WTC11 (cell line): ENCODE measurements at regions not wholly inside any gene's neighbourhood (a gene's known extent, or its start where the extent isn't known, plus 50 kb on each side); places are given as distances from the start of the nearest gene placed in this dataset. TPM values are rescaled to one million over a fixed set of nuclear protein-coding genes. Genes with fewer than 3 reads are reported as not detected.

ENCODE experiments used
- microRNA-seq: library from miRNA; unstranded; fragments of <30 nt; microRNA quantifications from one replicate; pipeline ENCODE4 v1.2.0, GENCODE V29; 2022; ENCODE audit warnings: borderline number of aligned reads

Small RNA genes in the stretch of these regions (microRNA-seq; reads per million reads assigned to microRNA genes)
- not detected for gene MIR1299
